SK-MEL-5 (cell line): ENCODE measurements at regions not wholly inside any gene's neighbourhood (a gene's known extent, or its start where the extent isn't known, plus 50 kb on each side); places are given as distances from the start of the nearest gene placed in this dataset.

Source experiments
- DNase-seq: peaks from one replicate; pipeline ENCODE4 v3.0.0-alpha.2; 2016; ENCODE audit warnings: low read depth, low spot score
- in situ Hi-C: cut with HindIII; loops from 2 replicates; pipeline ENCODE4 v1.10.0; 2016; ENCODE audit warnings: low sequenced_read_pairs, high pct_unique_total_duplicates, low pct_unique_long_range_greater_than_20kb

DNA sequence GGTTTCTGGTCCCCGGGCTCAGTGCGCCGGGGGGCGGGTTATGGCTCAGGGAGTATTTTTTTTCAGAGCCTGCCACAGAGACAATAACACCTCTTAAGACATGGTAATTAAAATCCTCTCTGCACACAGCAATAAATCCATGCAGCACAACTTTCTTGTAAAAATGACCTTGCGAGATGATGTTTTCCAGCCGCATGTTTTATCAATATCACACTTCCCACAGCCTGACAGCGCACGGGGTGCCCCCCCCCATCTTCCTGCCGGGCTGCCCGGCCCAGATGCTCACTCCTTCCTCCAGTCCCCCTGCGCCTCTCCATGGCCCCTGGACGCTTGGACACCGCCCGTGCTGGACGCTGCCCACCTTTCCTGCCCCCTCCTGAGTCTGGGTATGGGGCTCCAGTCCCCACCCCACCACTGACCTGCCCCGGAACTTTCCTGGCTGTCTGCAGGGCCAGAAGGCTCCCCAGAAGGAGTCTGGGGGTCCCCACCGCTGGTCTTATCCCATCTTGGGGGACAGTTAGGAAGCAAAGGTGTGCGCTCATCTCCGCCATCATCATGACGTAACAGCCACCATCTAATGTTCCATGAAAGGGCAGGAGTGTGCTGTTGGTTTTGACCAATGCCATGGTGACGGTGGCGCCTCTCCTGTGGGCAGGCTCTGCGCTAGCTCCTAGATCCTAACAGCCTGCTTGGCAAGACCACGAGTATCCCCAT, 182.9 kb downstream of the KIF26A start:
- DNase-seq: no peak
- in situ Hi-C loops: no loop called here

DNA sequence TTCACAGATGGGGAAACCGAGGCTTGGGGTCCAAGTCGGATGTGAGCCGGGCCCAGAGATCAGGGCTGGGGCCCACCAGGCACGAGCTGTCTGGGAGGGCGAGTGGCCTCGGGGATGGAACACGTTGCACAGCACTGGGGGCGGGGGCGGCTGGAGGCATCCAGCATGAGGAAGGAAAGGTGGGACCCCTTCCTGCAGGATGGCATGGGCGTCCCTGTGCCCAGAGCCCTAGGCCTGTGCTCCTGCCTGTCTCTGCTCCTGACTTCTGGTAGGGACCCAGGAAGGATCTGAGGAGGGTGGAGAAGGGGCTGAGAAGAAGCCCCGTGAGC, 183.4 kb downstream of the KIF26A start:
- DNase-seq: no peak
- in situ Hi-C loops: no loop called here

DNA sequence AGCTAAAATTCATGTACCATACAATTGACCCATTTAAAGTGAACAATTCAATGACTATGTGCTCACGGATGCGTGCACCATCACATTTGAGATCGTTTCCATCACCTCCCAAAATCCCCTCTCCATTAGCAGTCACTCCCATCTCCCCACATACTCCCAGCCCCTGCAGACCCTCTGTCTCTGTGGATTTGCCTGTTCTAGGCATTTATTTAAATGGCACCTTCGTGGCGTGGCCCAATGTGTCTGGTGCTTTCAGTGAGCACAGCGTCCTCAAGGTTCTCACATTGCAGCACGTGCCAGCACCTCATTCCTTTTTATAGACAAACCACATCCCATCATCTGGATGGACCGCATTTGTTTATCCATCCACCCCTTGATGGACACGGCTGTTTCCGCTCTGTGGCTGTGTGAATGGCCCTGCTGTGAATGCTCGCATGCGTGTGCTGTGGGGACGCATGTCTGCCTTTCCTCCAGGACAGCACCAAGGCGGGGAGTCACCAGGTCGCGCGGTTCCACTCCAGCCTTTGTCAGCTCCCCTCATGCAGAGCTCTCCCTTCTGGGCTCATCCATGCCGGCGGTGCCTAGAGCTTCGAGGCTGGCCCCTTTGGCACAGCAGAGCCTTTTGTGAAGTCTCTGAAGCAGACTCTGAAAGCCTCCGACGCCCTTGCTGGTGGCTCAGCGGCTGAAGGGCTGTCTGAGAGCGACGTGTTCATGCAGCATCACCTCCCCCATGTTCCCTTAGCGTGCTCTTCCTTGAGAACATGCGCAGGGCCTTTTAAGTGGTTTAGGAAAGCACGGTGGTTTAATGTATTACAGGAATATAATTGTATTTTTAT, 184.4 kb downstream of the KIF26A start:
- in situ Hi-C loops: no loop called here
- no peak for DNase-seq

DNA sequence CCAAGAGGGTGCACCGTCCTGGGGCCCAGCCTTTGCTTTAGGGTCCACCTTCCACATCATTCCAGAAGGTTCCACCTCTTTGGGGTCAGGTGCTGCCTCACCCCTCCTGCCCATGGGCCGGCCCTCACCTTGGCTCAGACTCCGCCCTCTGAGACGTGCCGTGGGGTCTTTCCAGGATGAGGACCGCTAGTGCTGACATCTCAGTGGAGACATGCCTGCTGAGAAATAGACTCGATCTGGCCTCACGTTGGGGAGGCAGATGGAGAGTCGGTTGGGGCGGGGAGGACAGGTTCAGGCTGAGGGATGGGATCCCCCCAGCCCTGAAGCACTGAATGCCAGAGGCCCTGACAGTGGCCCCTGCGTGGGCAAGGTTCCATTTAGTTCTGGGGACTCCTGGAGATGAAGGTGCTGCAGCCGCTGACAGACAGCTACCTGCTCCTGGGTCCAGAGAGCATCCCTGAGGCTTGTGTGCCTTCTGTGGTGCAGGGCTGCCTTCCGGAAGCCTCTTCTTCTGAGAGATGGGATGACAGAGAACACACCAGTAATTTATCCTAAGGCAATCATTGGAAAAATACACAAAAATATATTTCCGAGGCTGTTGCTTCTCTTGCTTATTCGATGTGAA, 185.3 kb downstream of the KIF26A start:
- in situ Hi-C loops: no loop called here
- DNase-seq: no peak

DNA sequence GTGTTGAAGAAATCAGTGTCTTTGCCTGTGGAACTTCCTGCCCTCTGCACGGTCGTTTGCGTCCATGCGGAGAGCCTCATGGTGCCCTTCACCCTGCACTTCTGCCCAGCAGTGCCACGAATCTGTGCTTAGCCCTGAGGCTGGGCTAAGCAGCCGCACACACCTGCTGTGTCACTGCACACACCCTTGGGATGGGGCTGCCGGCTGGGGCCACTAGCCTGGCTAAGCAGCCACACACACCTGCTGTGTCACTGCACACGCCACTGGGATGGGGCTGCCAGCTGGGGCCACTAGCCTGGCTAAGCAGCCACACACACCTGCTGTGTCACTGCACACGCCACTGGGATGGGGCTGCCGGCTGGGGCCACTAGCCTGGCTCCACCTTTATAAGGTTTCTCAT, 188.5 kb downstream of the KIF26A start:
- in situ Hi-C loops: loop anchor here (25.0 kb wide), 1 partner anchor 285 kb away; the partner anchor contains the start of gene TMEM179

DNA sequence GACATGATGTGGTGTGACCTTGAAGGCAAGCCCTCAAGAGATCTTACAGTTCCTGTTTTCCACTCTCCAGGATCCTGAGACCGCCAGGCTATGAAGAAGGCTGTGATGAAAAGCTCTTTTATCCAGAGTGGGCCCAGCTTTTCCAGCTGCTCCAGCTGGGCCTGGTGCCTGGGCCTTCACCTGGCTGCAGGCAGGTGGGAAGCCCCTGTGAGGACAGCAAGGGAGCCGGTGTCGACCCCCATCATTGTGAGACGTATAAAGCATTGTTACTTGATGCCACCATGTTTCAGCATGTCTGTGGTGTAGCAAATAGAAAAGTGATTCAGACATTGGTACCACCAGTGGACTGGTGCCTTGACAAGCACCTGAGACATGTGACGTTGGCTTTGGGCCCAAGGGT, 190.2 kb downstream of the KIF26A start:
- no peak for DNase-seq
- in situ Hi-C loops: loop anchor here (25.0 kb wide), 1 partner anchor 284 kb away; the partner anchor contains the start of gene TMEM179

More for the DNA sequence above, 188.5 kb downstream of the KIF26A start:
- no peak for DNase-seq

DNA sequence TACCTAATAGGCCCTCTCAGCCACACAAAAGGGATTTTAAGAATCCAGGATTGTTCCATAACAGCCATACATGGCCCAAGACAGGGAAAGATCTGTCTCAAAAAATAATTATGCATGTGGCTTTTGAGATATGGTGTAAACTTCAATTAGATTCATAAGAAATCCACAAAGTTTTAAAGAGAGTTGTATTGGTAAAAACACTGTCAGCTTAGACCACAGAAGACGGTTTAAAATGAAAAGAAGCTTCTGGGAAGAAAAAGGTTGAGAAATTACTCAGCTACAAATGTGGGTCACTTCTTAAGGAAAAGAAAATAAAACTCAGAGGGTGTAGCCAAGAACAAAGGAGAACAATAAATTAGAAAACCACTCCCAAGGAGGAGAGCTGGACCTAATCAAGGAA, 191.4 kb downstream of the KIF26A start:
- in situ Hi-C loops: loop anchor here (25.0 kb wide), 1 partner anchor 283 kb away; the partner anchor contains the start of gene TMEM179
- no peak for DNase-seq

DNA sequence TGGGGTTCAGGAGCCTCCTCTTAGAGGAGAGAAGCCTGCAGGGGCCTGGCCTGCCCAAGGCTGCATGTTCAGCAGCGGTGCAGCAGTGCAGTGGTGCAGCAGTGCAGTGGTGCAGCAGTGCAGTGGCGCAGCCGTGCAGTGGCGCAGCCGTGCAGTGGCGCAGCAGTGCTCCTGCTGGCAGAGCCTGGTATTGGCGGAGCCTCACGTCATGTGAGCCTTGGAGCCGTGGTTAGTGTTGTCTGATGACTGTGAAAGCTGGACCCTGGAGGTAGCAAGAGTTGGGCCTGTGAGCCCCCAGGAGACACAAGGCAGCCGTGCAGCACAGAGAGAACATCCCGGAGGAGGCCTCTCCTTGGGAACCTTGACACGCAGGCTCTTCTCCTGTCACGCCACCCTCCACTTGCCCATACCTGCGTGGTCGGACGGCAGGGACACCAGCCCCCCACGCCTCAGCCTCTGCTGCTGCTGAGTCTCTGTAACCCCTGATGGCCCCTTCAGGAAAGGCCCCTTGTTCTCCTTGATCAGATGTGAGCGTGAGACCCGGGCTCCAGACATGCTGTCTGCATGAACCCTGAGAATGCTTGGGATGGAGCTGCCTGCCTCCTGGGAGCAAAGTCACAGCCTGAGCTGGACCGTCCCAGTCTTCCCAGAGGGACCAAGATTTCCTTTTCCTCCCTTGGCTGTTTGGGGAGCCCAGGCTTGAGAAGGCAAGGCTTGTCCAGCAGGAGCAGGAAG, 193.7 kb downstream of the KIF26A start:
- in situ Hi-C loops: loop anchor here (25.0 kb wide), 1 partner anchor 280 kb away; the partner anchor contains the start of gene TMEM179
- no peak for DNase-seq

DNA sequence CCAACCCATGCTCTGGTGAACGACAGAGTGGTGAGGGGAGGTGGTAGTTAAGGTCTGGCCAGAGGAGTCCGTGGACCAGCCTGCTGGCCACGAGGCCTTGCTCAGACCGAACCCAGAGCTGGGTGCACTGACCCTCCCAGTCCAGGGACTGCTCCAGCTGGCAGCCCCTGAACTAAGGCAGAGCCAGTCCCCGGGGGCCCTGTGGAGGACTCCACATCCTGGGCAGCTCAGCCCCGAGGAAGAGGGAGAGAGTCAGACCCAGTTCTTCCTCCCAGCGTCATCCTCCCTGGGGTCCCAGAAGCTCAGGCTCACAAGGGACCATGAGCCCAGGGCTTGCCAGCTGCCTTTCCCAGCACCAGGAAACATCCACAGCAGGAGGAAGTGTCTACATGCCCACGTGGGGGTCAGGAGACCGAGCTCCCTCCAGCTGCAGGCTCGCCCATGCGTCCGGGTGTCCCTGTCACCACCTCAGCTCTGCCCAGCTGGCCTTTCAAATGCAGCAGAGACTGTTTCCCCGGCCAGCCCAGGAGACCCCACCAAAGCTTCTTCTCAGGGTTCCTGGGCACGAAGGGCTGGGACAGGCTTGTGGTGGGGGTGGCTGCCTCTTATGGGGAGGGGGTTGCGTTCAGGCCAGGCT, 194.4 kb downstream of the KIF26A start:
- peak; percentile 16 for DNase-seq
- in situ Hi-C loops: loop anchor here (25.0 kb wide), 1 partner anchor 280 kb away; the partner anchor contains the start of gene TMEM179

DNA sequence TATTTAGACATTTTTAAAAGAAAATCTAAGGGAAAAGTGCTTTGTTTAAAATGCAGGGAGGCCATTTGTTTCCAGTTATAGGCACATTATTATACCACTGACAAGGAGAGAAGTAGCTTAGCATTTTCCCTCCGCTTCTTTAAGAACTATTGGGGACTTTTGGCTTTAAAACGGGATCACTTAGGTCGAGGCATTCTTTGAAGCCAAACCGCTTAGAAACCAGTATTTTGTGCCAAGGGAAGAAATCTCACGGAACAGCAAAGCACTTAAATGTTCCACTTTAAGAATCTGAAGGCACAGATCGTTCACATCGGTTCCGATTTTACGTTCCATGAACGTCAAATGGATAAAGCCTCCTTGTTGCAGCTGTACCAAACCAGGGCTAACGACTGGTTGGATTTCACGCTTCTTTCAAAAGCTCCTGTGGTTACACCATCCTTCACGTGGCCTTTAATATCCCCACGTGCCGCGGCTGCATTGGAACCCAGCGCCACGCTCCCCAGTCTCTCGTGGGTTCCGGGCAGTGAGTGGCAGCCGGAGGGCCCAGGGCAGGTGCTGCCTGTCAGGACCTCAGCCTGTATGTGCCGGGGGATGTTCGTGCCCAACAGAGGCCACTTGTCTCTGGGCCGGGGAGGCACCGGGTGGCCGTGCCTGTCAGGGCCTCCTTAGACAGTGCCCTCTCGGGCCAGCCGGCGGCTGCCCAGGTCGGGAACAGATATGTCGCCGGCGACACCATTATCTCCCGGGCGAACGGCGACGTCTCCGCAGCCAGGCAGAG, 195.4 kb downstream of the KIF26A start:
- DNase-seq: no peak
- in situ Hi-C loops: loop anchor here (25.0 kb wide), 1 partner anchor 278 kb away; the partner anchor contains the start of gene TMEM179

DNA sequence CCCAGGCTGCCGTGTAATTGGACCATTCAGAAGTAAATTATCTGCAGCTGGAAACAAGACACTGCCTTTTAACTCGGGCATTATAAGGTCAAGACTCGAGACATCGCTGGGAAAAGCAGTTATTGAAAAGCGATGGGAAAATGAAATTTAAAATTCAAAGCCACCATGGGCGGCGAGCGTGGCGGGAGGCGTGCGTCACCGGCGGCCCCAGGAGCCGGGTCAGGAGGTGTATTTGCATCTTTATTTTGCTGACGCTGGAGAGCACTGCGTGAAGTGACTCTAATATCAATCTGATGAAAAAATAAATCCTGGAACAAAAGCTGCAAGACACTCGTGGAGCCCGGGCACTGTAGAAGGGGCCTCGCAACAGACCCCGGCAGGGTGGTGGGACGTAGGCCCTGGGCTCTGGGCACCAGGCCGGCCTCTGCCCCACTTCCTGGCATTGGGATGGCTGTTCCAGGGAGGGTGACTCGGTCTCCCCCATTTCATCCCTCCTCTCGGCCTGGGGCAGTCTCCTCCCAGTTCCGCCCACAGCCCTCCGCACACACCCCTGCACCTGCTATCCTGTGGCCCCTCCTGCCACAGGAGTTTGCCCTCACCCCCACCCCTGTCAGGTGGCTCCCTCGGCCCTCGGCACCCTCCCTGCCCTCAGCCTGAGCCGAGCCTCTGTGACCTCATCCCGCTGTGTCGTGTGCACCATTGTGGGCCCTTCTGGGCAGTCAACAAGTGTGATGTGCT, 196.2 kb downstream of the KIF26A start:
- in situ Hi-C loops: loop anchor here (25.0 kb wide), 1 partner anchor 278 kb away; the partner anchor contains the start of gene TMEM179
- DNase-seq: no peak

DNA sequence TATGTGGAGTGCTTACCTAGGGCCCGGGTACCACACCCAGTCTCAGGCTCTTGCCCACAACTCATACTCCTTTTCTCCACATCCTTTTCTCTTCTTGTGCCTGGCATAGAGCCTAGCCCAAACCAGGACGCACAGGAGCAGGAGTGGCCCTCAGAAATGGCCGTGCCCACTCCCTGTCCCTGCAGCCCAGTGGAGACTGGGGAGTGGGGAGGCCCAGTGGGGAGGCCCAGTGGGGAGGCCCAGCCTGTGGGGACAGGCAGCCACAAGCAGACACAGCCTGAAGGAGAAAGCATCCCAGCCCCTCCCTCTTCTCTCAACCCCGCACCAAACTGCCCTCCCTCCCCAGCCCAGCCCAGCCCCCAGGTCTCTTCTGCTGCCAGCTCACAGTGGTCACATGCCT, 196.8 kb downstream of the KIF26A start:
- no peak for DNase-seq
- in situ Hi-C loops: loop anchor here (25.0 kb wide), 1 partner anchor 277 kb away; the partner anchor contains the start of gene TMEM179

DNA sequence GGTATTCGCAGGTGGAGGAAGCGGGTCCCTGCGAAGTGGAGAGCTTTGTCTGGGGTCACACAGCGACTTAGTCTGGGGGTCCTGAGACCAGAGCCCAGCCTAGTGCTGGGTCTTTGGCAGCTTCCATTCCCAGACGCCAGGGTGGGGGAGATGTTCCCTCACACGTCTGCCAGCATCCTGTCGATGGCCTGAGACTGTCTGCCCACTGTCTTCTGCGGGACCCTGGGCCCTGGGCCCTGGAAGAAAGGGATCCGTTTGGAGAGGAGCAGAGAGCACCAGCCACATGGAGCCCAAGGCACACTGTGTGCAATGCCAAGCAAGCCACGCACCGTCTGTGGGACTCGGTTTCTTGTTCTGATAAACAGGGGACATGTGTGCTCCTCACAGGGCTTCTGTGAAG, 197.2 kb downstream of the KIF26A start:
- DNase-seq: no peak
- in situ Hi-C loops: loop anchor here (25.0 kb wide), 1 partner anchor 277 kb away; the partner anchor contains the start of gene TMEM179

DNA sequence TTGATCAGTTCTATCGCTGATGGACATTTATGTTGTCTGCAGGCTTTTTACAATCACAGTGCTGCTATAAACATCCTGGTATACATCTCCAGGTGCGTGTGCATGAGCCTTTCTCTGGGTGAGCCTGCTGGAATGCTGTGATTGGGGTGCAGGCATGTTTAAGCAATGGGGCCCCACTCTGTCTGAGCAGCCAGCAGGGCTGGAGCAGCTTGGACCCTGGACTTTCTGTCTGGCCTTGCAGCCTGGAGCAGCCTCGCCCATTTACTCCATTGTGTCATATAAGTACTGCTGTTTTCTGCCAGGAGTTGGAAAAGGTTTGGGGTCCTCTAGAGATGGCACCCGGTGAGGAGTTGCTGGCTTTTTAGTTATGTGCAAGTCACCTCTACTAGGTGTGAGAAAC, 199.0 kb downstream of the KIF26A start:
- DNase-seq: no peak
- in situ Hi-C loops: loop anchor here (25.0 kb wide), 1 partner anchor 275 kb away; the partner anchor contains the start of gene TMEM179

DNA sequence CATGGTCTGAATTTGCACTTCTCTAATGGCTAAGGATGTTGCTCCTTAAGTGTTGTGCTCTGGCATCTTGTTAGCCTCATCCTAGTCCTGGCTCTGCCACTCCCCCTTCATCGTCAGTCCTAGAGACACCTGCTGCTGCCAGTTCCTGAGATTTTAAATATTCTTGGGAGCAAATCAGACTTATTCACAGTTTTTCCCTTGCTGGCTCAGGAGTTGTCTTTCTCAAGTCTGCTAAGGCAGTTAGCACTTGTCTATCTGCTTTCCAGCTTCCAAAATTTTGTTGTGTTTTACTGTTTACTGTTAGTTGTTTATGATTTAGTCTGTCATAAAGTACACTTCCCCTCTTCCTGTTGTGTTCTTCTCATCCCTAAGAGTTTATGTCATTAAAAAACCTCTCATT, 201.0 kb downstream of the KIF26A start:
- no peak for DNase-seq

More for the DNA sequence above, 201.0 kb downstream of the KIF26A start:
- in situ Hi-C loops: loop anchor here (25.0 kb wide), 1 partner anchor 273 kb away; the partner anchor contains the start of gene TMEM179
